Memory B cell (primary cell): ENCODE measurements at regions not wholly inside any gene's neighbourhood (a gene's known extent, or its start where the extent isn't known, plus 50 kb on each side); places are given as distances from the start of the nearest gene placed in this dataset.
"Not testable (repeated sequence)": the region's sequence is repeated elsewhere in the genome, so short reads cannot be mapped to it uniquely, and the experiment has no call there.

ENCODE experiments used
- ATAC-seq: fragments of 150-1000 bp; cut with Tn5 transposase; 2 replicates; pipeline ENCODE4 v1.10.0; 2021; ENCODE audit warnings: low read depth, mild to moderate bottlenecking, moderate library complexity
- DNase-seq, 2 donors: peaks; one replicate each; pipeline ENCODE4 v3.0.0; 2022; ENCODE audit warnings: low spot score in 2 of 2
- H3K27ac Mint-ChIP-seq: one replicate; pipeline ENCODE4 v1.8.0; 2022; ENCODE audit warnings: mild to moderate bottlenecking, moderate library complexity, mixed read lengths
- H3K27me3 Mint-ChIP-seq: one replicate; pipeline ENCODE4 v1.8.0; 2022; ENCODE audit warnings: mixed read lengths
- H3K36me3 Mint-ChIP-seq: one replicate; pipeline ENCODE4 v1.8.0; 2022; ENCODE audit warnings: mild to moderate bottlenecking, mixed read lengths
- H3K4me1 Mint-ChIP-seq: one replicate; pipeline ENCODE4 v1.8.0; 2022; ENCODE audit warnings: mixed read lengths
- H3K4me3 Mint-ChIP-seq: one replicate; pipeline ENCODE4 v1.8.0; 2022; ENCODE audit warnings: mild to moderate bottlenecking, moderate library complexity, mixed read lengths
- H3K9me3 Mint-ChIP-seq: one replicate; pipeline ENCODE4 v1.8.0; 2022; ENCODE audit warnings: mixed read lengths

- H3K4me1 Mint-ChIP-seq = no peaks in the 10 kb centered on the region
- ATAC-seq (no peak), DNase-seq (no peak)
- H3K36me3 Mint-ChIP-seq = no peaks in the 10 kb centered on the region
- H3K27me3 Mint-ChIP-seq = peaks cover 6% of the 10 kb centered on the region
- H3K27ac Mint-ChIP-seq = no peak overlapping the region
- no peak overlapping the region for H3K4me3 Mint-ChIP-seq
- H3K9me3 Mint-ChIP-seq = peaks cover 5% of the 10 kb centered on the region
Observed at GRCh38 chr5:36766981-36767380, 109.6 kb upstream of the NIPBL start.

GRCh38 chr5:36768450-36768849 is 108.1 kb upstream of the NIPBL start:
- no peaks in the 10 kb centered on the region for H3K36me3 Mint-ChIP-seq
- no peak for ATAC-seq
- no peak overlapping the region for H3K4me3 Mint-ChIP-seq
- no peak for DNase-seq
- H3K4me1 Mint-ChIP-seq = no peaks in the 10 kb centered on the region
- H3K27me3 Mint-ChIP-seq = peaks cover 8% of the 10 kb centered on the region
- H3K9me3 Mint-ChIP-seq = peaks cover 5% of the 10 kb centered on the region
- H3K27ac Mint-ChIP-seq = no peak overlapping the region

GRCh38 chr5:36769129-36769770 is 107.3 kb upstream of the NIPBL start:
- DNase-seq (no peak), ATAC-seq (no peak)
- Mint-ChIP-seq H3K4me1 (no peaks in the 10 kb centered on the region), H3K4me3 (no peak overlapping the region), H3K27ac (no peak overlapping the region), H3K27me3 (peaks cover 9% of the 10 kb centered on the region), H3K36me3 (no peaks in the 10 kb centered on the region), H3K9me3 (peaks cover 5% of the 10 kb centered on the region)

GRCh38 chr5:36770125-36770524 is 106.4 kb upstream of the NIPBL start:
- Mint-ChIP-seq H3K27me3 (peaks cover 9% of the 10 kb centered on the region), H3K36me3 (no peaks in the 10 kb centered on the region), H3K27ac (no peak overlapping the region), H3K4me1 (no peaks in the 10 kb centered on the region), H3K4me3 (no peak overlapping the region), H3K9me3 (peaks cover 5% of the 10 kb centered on the region)
- DNase-seq (no peak), ATAC-seq (peak; percentile 47)

- peaks cover 2% of the 10 kb centered on the region for H3K36me3 Mint-ChIP-seq
- peaks cover 10% of the 10 kb centered on the region for H3K27me3 Mint-ChIP-seq
- H3K4me1 Mint-ChIP-seq = no peaks in the 10 kb centered on the region
- ATAC-seq = no peak
- H3K9me3 Mint-ChIP-seq = peaks cover 2% of the 10 kb centered on the region
- H3K4me3 Mint-ChIP-seq = no peak overlapping the region
- H3K27ac Mint-ChIP-seq = no peak overlapping the region
- no peak for DNase-seq
Observed at GRCh38 chr5:36772276-36773140, 104.1 kb upstream of the NIPBL start.

- no peak for DNase-seq
- Mint-ChIP-seq H3K4me3 (no peak overlapping the region), H3K9me3 (peaks cover 4% of the 10 kb centered on the region), H3K4me1 (no peaks in the 10 kb centered on the region), H3K27me3 (peaks cover 9% of the 10 kb centered on the region), H3K36me3 (peaks cover 2% of the 10 kb centered on the region), H3K27ac (no peak overlapping the region)
- ATAC-seq = no peak
Observed at GRCh38 chr5:36777105-36777757, 99.3 kb upstream of the NIPBL start.

GRCh38 chr5:36778336-36778735 is 98.2 kb upstream of the NIPBL start:
- no peak overlapping the region for H3K27ac Mint-ChIP-seq
- H3K4me3 Mint-ChIP-seq = no peak overlapping the region
- DNase-seq (no peak), ATAC-seq (no peak)
- H3K27me3 Mint-ChIP-seq = peaks cover 7% of the 10 kb centered on the region
- peaks cover 2% of the 10 kb centered on the region for H3K36me3 Mint-ChIP-seq
- H3K4me1 Mint-ChIP-seq = no peaks in the 10 kb centered on the region
- peaks cover 4% of the 10 kb centered on the region for H3K9me3 Mint-ChIP-seq

GRCh38 chr5:36782612-36783011 is 94.0 kb upstream of the NIPBL start:
- H3K36me3 Mint-ChIP-seq, H3K4me1 Mint-ChIP-seq, ATAC-seq, H3K9me3 Mint-ChIP-seq, DNase-seq, H3K27me3 Mint-ChIP-seq, H3K27ac Mint-ChIP-seq, H3K4me3 Mint-ChIP-seq: not testable (repeated sequence)

GRCh38 chr5:36786448-36787012 is 90.0 kb upstream of the NIPBL start:
- ATAC-seq = no peak
- no peak for DNase-seq
- H3K4me3 Mint-ChIP-seq = no peak overlapping the region
- H3K27ac Mint-ChIP-seq = no peak overlapping the region
- no peaks in the 10 kb centered on the region for H3K4me1 Mint-ChIP-seq
- H3K27me3 Mint-ChIP-seq = peaks cover 4% of the 10 kb centered on the region
- H3K9me3 Mint-ChIP-seq = no peaks in the 10 kb centered on the region
- no peaks in the 10 kb centered on the region for H3K36me3 Mint-ChIP-seq

- no peaks in the 10 kb centered on the region for H3K9me3 Mint-ChIP-seq
- H3K4me1 Mint-ChIP-seq = no peaks in the 10 kb centered on the region
- no peaks in the 10 kb centered on the region for H3K36me3 Mint-ChIP-seq
- ATAC-seq = no peak
- DNase-seq = no peak
- H3K4me3 Mint-ChIP-seq = no peak overlapping the region
- H3K27me3 Mint-ChIP-seq = peaks cover 4% of the 10 kb centered on the region
- no peak overlapping the region for H3K27ac Mint-ChIP-seq
Observed at GRCh38 chr5:36787365-36788093, 89.0 kb upstream of the NIPBL start.

GRCh38 chr5:36790847-36791246 is 85.7 kb upstream of the NIPBL start:
- Mint-ChIP-seq H3K4me3 (no peak overlapping the region), H3K27ac (no peak overlapping the region), H3K27me3 (peaks cover 10% of the 10 kb centered on the region), H3K4me1 (no peaks in the 10 kb centered on the region), H3K36me3 (no peaks in the 10 kb centered on the region), H3K9me3 (no peaks in the 10 kb centered on the region)
- no peak for DNase-seq
- ATAC-seq = no peak

GRCh38 chr5:36792560-36793180 is 83.9 kb upstream of the NIPBL start:
- peaks cover 10% of the 10 kb centered on the region for H3K27me3 Mint-ChIP-seq
- no peaks in the 10 kb centered on the region for H3K36me3 Mint-ChIP-seq
- H3K4me1 Mint-ChIP-seq = no peaks in the 10 kb centered on the region
- no peaks in the 10 kb centered on the region for H3K9me3 Mint-ChIP-seq
- no peak for DNase-seq
- H3K27ac Mint-ChIP-seq = no peak overlapping the region
- ATAC-seq = no peak
- no peak overlapping the region for H3K4me3 Mint-ChIP-seq

GRCh38 chr5:36795366-36795765 is 81.2 kb upstream of the NIPBL start:
- ATAC-seq = no peak
- no peak overlapping the region for H3K27ac Mint-ChIP-seq
- no peaks in the 10 kb centered on the region for H3K4me1 Mint-ChIP-seq

More at GRCh38 chr5:36795366-36795765, 81.2 kb upstream of the NIPBL start:
- no peaks in the 10 kb centered on the region for H3K9me3 Mint-ChIP-seq
- no peak for DNase-seq
- no peaks in the 10 kb centered on the region for H3K36me3 Mint-ChIP-seq
- H3K27me3 Mint-ChIP-seq = peaks cover 10% of the 10 kb centered on the region
- no peak overlapping the region for H3K4me3 Mint-ChIP-seq
